ENCODE measurements at regions not wholly inside any gene's neighbourhood (a gene's known extent, or its start where the extent isn't known, plus 50 kb on each side); places are given as distances from the start of the nearest gene placed in this dataset.

DNA sequence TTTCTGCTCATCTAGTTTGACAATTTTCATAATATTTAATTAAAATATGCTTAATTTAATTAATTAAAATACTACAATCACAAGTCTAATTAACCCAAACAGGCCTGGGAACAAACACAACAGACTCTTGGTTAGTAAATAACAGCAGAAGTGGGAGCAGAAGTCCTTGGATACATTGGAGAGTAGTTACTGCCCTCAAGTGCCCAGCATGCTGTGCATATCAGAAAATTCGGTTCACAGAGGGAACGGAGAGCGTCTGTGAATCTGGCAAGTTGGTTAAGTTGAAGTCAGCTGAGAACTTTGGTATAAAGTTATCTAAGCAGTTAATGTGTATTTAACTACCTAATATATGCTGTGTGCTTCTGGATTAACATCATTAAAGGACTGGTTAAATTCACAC, 87.0 kb upstream of the ATG10 start:
- no peak overlapping the region for H3K27ac ChIP-seq
- intact Hi-C loops (cut with DNase I), result loop anchor here (10.0 kb wide), 2 partner anchors 380 to 460 kb away; no protein-coding TSS in a partner anchor
- H3K4me3 ChIP-seq, result no peak overlapping the region
- TF ChIP-seq, protein P1, sequence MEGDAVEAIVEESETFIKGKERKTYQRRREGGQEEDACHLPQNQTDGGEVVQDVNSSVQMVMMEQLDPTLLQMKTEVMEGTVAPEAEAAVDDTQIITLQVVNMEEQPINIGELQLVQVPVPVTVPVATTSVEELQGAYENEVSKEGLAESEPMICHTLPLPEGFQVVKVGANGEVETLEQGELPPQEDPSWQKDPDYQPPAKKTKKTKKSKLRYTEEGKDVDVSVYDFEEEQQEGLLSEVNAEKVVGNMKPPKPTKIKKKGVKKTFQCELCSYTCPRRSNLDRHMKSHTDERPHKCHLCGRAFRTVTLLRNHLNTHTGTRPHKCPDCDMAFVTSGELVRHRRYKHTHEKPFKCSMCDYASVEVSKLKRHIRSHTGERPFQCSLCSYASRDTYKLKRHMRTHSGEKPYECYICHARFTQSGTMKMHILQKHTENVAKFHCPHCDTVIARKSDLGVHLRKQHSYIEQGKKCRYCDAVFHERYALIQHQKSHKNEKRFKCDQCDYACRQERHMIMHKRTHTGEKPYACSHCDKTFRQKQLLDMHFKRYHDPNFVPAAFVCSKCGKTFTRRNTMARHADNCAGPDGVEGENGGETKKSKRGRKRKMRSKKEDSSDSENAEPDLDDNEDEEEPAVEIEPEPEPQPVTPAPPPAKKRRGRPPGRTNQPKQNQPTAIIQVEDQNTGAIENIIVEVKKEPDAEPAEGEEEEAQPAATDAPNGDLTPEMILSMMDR (IDR thresholded peaks at IDR 0.05), result peak; percentile 33
- no peaks in the 10 kb centered on the region for H3K36me3 ChIP-seq (ENCODE audit: insufficient read depth in 1 of 2, low read depth in 1 of 2)
- peak; percentile 36 to 90 (median 71) for ATAC-seq
- 19 to 31% (median 26%) methylated on average over 3 of the region's 3 CpGs for WGBS, 3 donors
- H3K4me1 ChIP-seq, result no peaks in the 10 kb centered on the region
- no peak for DNase-seq
- no peaks in the 10 kb centered on the region for H3K9me3 ChIP-seq
- no peaks in the 10 kb centered on the region for H3K27me3 ChIP-seq (ENCODE audit: insufficient read depth in 3 of 3, low read length in 2 of 3)

DNA sequence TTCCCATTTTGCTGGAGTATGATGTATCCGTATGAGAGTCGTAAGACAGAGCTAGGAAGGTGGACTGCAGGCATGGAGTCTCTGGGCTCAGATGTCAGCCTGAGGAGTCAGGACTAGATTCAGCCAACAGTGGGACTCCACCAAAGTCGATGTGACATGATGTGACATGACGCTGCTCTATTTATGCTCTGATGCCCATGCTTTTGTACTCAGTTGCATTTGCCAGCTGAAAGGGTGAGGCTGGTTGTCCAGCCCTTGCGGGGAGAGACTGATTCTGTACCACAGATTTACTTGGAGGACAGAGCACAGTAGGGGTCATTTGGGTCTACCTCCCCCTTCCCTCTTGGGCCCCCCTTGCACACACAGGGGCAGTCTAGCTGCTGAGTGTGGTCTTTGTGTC, 88.5 kb upstream of the ATG10 start:
- no peaks in the 10 kb centered on the region for H3K27me3 ChIP-seq (ENCODE audit: insufficient read depth in 3 of 3, low read length in 2 of 3)
- WGBS, 3 donors, result 93 to 97% (median 95%) methylated on average over 5 of the region's 5 CpGs
- intact Hi-C loops (cut with DNase I), result loop anchor here (10.0 kb wide), 2 partner anchors 379 to 459 kb away; no protein-coding TSS in a partner anchor
- ATAC-seq (no peak), DNase-seq (no peak)
- no peaks in the 10 kb centered on the region for H3K36me3 ChIP-seq (ENCODE audit: insufficient read depth in 1 of 2, low read depth in 1 of 2)
- H3K4me1 ChIP-seq, result no peaks in the 10 kb centered on the region
- no peak overlapping the region for H3K27ac ChIP-seq
- TF ChIP-seq, protein P1 (IDR thresholded peaks at IDR 0.05), result no peak
- no peak overlapping the region for H3K4me3 ChIP-seq
- H3K9me3 ChIP-seq, result no peaks in the 10 kb centered on the region

DNA sequence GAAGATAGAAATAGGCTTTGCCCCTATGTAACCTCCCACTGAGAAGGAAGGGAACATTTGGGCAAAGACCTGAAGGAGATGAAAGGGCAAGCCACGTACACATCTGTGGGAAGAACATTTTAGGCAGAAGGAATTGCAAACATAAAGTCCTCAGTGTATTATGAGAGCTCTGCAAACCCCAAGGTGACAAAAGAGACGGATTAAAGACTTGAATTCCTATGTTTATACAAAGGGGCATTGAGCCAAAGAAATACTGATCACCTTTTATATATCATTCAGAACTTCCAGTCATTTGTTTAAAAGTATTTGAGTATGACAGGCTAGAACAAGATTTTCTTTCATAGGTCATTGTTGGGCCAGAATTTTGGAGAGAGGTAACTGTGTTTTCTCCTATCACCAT, 90.2 kb upstream of the ATG10 start:
- 61 to 78% (median 72%) methylated on average over 2 of the region's 2 CpGs for WGBS, 3 donors
- Histone ChIP-seq H3K4me3 (no peak overlapping the region), H3K27ac (no peak overlapping the region), H3K27me3 (ENCODE audit: insufficient read depth in 3 of 3, low read length in 2 of 3) (no peaks in the 10 kb centered on the region), H3K4me1 (no peaks in the 10 kb centered on the region), H3K9me3 (no peaks in the 10 kb centered on the region), H3K36me3 (ENCODE audit: insufficient read depth in 1 of 2, low read depth in 1 of 2) (no peaks in the 10 kb centered on the region)
- intact Hi-C loops (cut with DNase I), result loop anchor here (10.0 kb wide), 2 partner anchors 377 to 457 kb away; no protein-coding TSS in a partner anchor
- DNase-seq (no peak), ATAC-seq (no peak)
- TF ChIP-seq, protein P1 (IDR thresholded peaks at IDR 0.05), result no peak

DNA sequence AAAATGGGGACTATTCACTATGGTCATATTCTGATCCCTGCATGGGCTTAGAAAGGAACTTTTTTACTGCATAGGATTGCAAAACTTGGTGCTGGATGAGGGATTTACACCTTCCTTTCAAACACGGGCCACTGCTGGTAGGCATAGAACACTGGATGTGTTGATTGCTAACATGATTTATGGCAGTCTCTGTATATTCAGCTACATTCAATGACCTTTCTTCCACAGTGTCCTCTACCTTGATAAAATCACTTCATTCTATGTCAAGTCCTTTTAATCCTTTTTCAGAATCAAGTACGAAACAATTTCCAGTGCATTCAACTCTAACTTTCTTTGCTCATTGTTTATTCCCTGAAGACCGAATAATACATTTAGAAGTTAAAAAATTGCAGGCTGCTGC, 91.9 kb upstream of the ATG10 start:
- WGBS, 3 donors, result 66 to 74% (median 69%) methylated on average over 3 of the region's 3 CpGs
- Histone ChIP-seq H3K36me3 (ENCODE audit: insufficient read depth in 1 of 2, low read depth in 1 of 2) (no peaks in the 10 kb centered on the region), H3K9me3 (no peaks in the 10 kb centered on the region), H3K27me3 (ENCODE audit: insufficient read depth in 3 of 3, low read length in 2 of 3) (no peaks in the 10 kb centered on the region), H3K4me1 (no peaks in the 10 kb centered on the region), H3K4me3 (no peak overlapping the region), H3K27ac (no peak overlapping the region)
- DNase-seq, result no peak
- TF ChIP-seq, protein P1 (IDR thresholded peaks at IDR 0.05), result no peak
- ATAC-seq, result peak in 1 of 4 donors; percentile 40
- intact Hi-C loops (cut with DNase I), result loop anchor here (10.0 kb wide), 2 partner anchors 375 to 455 kb away; no protein-coding TSS in a partner anchor

DNA sequence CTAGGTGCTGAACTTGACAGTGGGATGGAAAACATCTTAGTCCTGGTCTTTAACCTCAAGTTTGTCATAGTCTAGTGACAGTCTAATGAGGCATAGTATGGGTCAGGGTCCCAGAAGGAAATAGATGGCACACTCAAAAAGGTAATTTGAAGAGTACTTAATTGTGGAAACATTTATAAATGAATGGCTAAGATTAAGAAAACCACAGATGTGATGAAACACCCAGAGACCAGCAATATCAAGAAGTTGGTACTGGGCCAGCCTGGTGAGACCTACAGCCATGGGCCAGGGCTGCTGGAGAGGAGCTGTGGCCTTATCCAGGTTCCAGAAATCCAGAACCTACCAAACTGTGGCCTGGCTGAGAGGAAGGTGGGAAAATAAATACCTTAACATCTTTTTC, 93.5 kb upstream of the ATG10 start:
- ATAC-seq (no peak), DNase-seq (no peak)
- H3K27ac ChIP-seq, result no peak overlapping the region
- TF ChIP-seq, protein P1 (IDR thresholded peaks at IDR 0.05), result no peak
- no peaks in the 10 kb centered on the region for H3K4me1 ChIP-seq
- H3K4me3 ChIP-seq, result no peak overlapping the region
- no peaks in the 10 kb centered on the region for H3K27me3 ChIP-seq (ENCODE audit: insufficient read depth in 3 of 3, low read length in 2 of 3)
- intact Hi-C loops (cut with DNase I), result no loop called here
- H3K36me3 ChIP-seq (ENCODE audit: insufficient read depth in 1 of 2, low read depth in 1 of 2), result no peaks in the 10 kb centered on the region
- no peaks in the 10 kb centered on the region for H3K9me3 ChIP-seq
